ENCODE measurements at regions not wholly inside any gene's neighbourhood (a gene's known extent, or its start where the extent isn't known, plus 50 kb on each side); places are given as distances from the start of the nearest gene placed in this dataset.

GRCh38 chr16:10314317-10314716 is 71.5 kb upstream of the ATF7IP2 start:
- FAIRE-seq (no peak), DNase-seq (ENCODE audit: low read depth, low spot score) (no peak)
- Histone ChIP-seq H3K9me1 (ENCODE audit: control insufficient read depth, extremely low read depth, insufficient read depth, low read length) (no peaks in the 10 kb centered on the region), H3K4me3 (ENCODE audit: control insufficient read depth in 2 of 3, extremely low read depth in 1 of 3, insufficient read depth in 2 of 3, low read depth in 1 of 3, low read length in 3 of 3) (no peak overlapping the region), H3K27ac (ENCODE audit: control insufficient read depth, insufficient read depth, low read length) (no peak overlapping the region), H3K36me3 (ENCODE audit: control insufficient read depth in 2 of 2, extremely low read depth in 1 of 2, insufficient read depth in 2 of 2, low read length in 2 of 2) (no peaks in the 10 kb centered on the region), H3K79me2 (ENCODE audit: control insufficient read depth, insufficient read depth, low read length) (no peaks in the 10 kb centered on the region), H3K9ac (ENCODE audit: control insufficient read depth, extremely low read depth, insufficient read depth, low read length) (no peak overlapping the region), H3K9me3 (ENCODE audit: control insufficient read depth, low read depth, low read length) (no peaks in the 10 kb centered on the region), H2AFZ (ENCODE audit: control insufficient read depth, low read length) (no peak overlapping the region), H3K27me3 (ENCODE audit: control insufficient read depth, extremely low read depth, insufficient read depth, low read length) (no peaks in the 10 kb centered on the region), H3K4me2 (ENCODE audit: control insufficient read depth, extremely low read depth, insufficient read depth, low read depth, low read length) (no peak overlapping the region), H4K20me1 (ENCODE audit: control insufficient read depth, extremely low read depth, insufficient read depth, low read length) (no peaks in the 10 kb centered on the region), H3K4me1 (ENCODE audit: control insufficient read depth, extremely low read depth, insufficient read depth, low read length) (peaks cover 3% of the 10 kb centered on the region)
- dilution Hi-C loops (cut with MboI; ENCODE audit: extremely low pct_ligation_motif_present, low sequenced_read_pairs) = no loop called here
- TF ChIP-seq EZH2 (IDR thresholded peaks at IDR 0.05; ENCODE audit: low read length) (no peak), CTCF (optimal IDR thresholded peaks at IDR 0.05 in 1 of 3, IDR thresholded peaks at IDR 0.05 in 1 of 3, conservative IDR thresholded peaks at IDR 0.05 in 1 of 3; ENCODE audit: extremely low read depth in 1 of 3, insufficient read depth in 2 of 3, low read length in 3 of 3) (no peak)

- Histone ChIP-seq H2AFZ (ENCODE audit: control insufficient read depth, low read length) (no peak overlapping the region), H3K79me2 (ENCODE audit: control insufficient read depth, insufficient read depth, low read length) (no peaks in the 10 kb centered on the region), H3K4me2 (ENCODE audit: control insufficient read depth, extremely low read depth, insufficient read depth, low read depth, low read length) (no peak overlapping the region), H3K36me3 (ENCODE audit: control insufficient read depth in 2 of 2, extremely low read depth in 1 of 2, insufficient read depth in 2 of 2, low read length in 2 of 2) (no peaks in the 10 kb centered on the region), H3K27ac (ENCODE audit: control insufficient read depth, insufficient read depth, low read length) (no peak overlapping the region), H3K9ac (ENCODE audit: control insufficient read depth, extremely low read depth, insufficient read depth, low read length) (no peak overlapping the region), H3K4me3 (ENCODE audit: control insufficient read depth in 2 of 3, extremely low read depth in 1 of 3, insufficient read depth in 2 of 3, low read depth in 1 of 3, low read length in 3 of 3) (no peak overlapping the region), H3K4me1 (ENCODE audit: control insufficient read depth, extremely low read depth, insufficient read depth, low read length) (no peaks in the 10 kb centered on the region), H3K27me3 (ENCODE audit: control insufficient read depth, extremely low read depth, insufficient read depth, low read length) (no peaks in the 10 kb centered on the region), H4K20me1 (ENCODE audit: control insufficient read depth, extremely low read depth, insufficient read depth, low read length) (no peaks in the 10 kb centered on the region), H3K9me3 (ENCODE audit: control insufficient read depth, low read depth, low read length) (no peaks in the 10 kb centered on the region), H3K9me1 (ENCODE audit: control insufficient read depth, extremely low read depth, insufficient read depth, low read length) (no peaks in the 10 kb centered on the region)
- no peak for DNase-seq (ENCODE audit: low read depth, low spot score)
- no peak for TF ChIP-seq EZH2 (IDR thresholded peaks at IDR 0.05; ENCODE audit: low read length)
- TF ChIP-seq CTCF (optimal IDR thresholded peaks at IDR 0.05 in 1 of 3, IDR thresholded peaks at IDR 0.05 in 1 of 3, conservative IDR thresholded peaks at IDR 0.05 in 1 of 3; ENCODE audit: extremely low read depth in 1 of 3, insufficient read depth in 2 of 3, low read length in 3 of 3) = peak in 1 of 3 experiments; percentile 8
- peak; percentile 43 for FAIRE-seq
- dilution Hi-C loops (cut with MboI; ENCODE audit: extremely low pct_ligation_motif_present, low sequenced_read_pairs) = no loop called here
These were observed 71.0 kb upstream of the ATF7IP2 start for GRCh38 chr16:10314811-10315210.

Data from keratinocyte (primary cell).